ENCODE measurements at regions not wholly inside any gene's neighbourhood (a gene's known extent, or its start where the extent isn't known, plus 50 kb on each side); places are given as distances from the start of the nearest gene placed in this dataset.

GRCh38 chr9:12414514-12414913, 278.7 kb upstream of the TYRP1 start:
- Histone ChIP-seq H3K9me3 (ENCODE audit: low read depth, low read length, poor library complexity, severe bottlenecking) (no peaks in the 10 kb centered on the region), H3K27ac (ENCODE audit: low read depth, low read length, poor library complexity, severe bottlenecking) (no peak overlapping the region), H3K4me3 (ENCODE audit: low read depth, low read length, poor library complexity, severe bottlenecking) (no peak overlapping the region), H3K27me3 (replicated peaks; ENCODE audit: insufficient read depth, low read depth, low read length, poor library complexity) (no peaks in the 10 kb centered on the region), H3K36me3 (ENCODE audit: insufficient read depth, low read length, poor library complexity, severe bottlenecking) (no peaks in the 10 kb centered on the region), H3K4me1 (ENCODE audit: insufficient read depth, low read length, poor library complexity, severe bottlenecking) (no peaks in the 10 kb centered on the region)
- no peak for DNase-seq (ENCODE audit: low spot score)
- BruUV-seq (replicated peaks): no TSS peak
- TF ChIP-seq EZH2 (IDR thresholded peaks at IDR 0.05; ENCODE audit: borderline replicate concordance, low read depth, low read length, poor library complexity, severe bottlenecking): no peak
- TF ChIP-seq, protein P1, sequence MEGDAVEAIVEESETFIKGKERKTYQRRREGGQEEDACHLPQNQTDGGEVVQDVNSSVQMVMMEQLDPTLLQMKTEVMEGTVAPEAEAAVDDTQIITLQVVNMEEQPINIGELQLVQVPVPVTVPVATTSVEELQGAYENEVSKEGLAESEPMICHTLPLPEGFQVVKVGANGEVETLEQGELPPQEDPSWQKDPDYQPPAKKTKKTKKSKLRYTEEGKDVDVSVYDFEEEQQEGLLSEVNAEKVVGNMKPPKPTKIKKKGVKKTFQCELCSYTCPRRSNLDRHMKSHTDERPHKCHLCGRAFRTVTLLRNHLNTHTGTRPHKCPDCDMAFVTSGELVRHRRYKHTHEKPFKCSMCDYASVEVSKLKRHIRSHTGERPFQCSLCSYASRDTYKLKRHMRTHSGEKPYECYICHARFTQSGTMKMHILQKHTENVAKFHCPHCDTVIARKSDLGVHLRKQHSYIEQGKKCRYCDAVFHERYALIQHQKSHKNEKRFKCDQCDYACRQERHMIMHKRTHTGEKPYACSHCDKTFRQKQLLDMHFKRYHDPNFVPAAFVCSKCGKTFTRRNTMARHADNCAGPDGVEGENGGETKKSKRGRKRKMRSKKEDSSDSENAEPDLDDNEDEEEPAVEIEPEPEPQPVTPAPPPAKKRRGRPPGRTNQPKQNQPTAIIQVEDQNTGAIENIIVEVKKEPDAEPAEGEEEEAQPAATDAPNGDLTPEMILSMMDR (conservative IDR thresholded peaks at IDR 0.05; ENCODE audit: low read depth, low read length): no peak
- POLR2A ChIA-PET (ENCODE audit: low non-redundant PET): no interaction called here
- CTCF ChIA-PET: no interaction called here
- intact Hi-C loops (cut with micrococcal nuclease; ENCODE audit: unreplicated experiment): no loop called here

DNA sequence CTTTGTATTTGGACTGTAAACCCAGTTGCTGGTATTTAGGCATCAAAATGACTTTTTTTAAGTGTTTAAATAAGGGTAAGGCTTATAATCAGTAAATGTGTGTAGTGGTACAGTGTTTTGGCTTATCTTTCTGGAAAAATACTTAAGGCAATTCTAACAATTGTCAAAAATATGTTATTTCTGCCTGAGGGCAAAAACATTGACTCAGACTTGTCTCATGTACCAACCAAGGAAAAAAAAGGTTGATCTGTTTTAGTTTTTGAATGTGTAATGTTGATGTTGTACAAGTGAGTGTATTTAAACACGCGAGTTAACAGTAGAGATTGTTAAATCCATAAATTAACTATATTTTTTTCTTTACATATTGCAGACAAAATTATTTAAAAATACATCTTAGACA, 277.8 kb upstream of the TYRP1 start:
- H3K36me3 ChIP-seq (ENCODE audit: insufficient read depth, low read length, poor library complexity, severe bottlenecking): no peaks in the 10 kb centered on the region
- H3K4me1 ChIP-seq (ENCODE audit: insufficient read depth, low read length, poor library complexity, severe bottlenecking): no peaks in the 10 kb centered on the region
- no peak overlapping the region for H3K4me3 ChIP-seq (ENCODE audit: low read depth, low read length, poor library complexity, severe bottlenecking)
- TF ChIP-seq, protein P1 (conservative IDR thresholded peaks at IDR 0.05; ENCODE audit: low read depth, low read length): no peak
- no peak for TF ChIP-seq EZH2 (IDR thresholded peaks at IDR 0.05; ENCODE audit: borderline replicate concordance, low read depth, low read length, poor library complexity, severe bottlenecking)
- no peaks in the 10 kb centered on the region for H3K27me3 ChIP-seq (replicated peaks; ENCODE audit: insufficient read depth, low read depth, low read length, poor library complexity)
- no TSS peak for BruUV-seq (replicated peaks)
- H3K9me3 ChIP-seq (ENCODE audit: low read depth, low read length, poor library complexity, severe bottlenecking): no peaks in the 10 kb centered on the region
- CTCF ChIA-PET: no interaction called here
- POLR2A ChIA-PET (ENCODE audit: low non-redundant PET): no interaction called here
- H3K27ac ChIP-seq (ENCODE audit: low read depth, low read length, poor library complexity, severe bottlenecking): no peak overlapping the region
- no peak for DNase-seq (ENCODE audit: low spot score)
- intact Hi-C loops (cut with micrococcal nuclease; ENCODE audit: unreplicated experiment): no loop called here

DNA sequence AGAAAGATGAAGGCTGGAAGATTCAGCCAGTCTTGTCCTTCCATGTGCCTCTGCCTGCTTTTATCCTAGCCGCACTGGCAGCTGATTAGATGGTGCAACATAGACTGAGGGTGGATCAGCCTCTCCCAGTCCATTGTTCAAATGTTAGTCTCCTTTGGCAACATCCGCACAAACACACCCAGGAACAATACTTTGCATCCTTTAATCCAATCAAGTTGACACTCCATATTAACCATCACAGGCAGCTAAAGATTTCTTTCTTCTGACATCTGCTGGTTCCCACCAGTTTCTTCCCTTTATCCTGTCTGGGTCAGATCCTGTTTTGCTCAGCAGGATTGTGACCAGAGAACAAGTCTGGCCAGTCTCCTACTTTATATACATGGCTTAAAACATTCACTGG, 276.5 kb upstream of the TYRP1 start:
- Histone ChIP-seq H3K4me1 (ENCODE audit: insufficient read depth, low read length, poor library complexity, severe bottlenecking) (no peaks in the 10 kb centered on the region), H3K9me3 (ENCODE audit: low read depth, low read length, poor library complexity, severe bottlenecking) (no peaks in the 10 kb centered on the region), H3K27me3 (replicated peaks; ENCODE audit: insufficient read depth, low read depth, low read length, poor library complexity) (no peaks in the 10 kb centered on the region), H3K27ac (ENCODE audit: low read depth, low read length, poor library complexity, severe bottlenecking) (no peak overlapping the region), H3K4me3 (ENCODE audit: low read depth, low read length, poor library complexity, severe bottlenecking) (no peak overlapping the region), H3K36me3 (ENCODE audit: insufficient read depth, low read length, poor library complexity, severe bottlenecking) (no peaks in the 10 kb centered on the region)
- intact Hi-C loops (cut with micrococcal nuclease; ENCODE audit: unreplicated experiment): no loop called here
- peak; percentile 3 for DNase-seq (ENCODE audit: low spot score)
- TF ChIP-seq, protein P1 (conservative IDR thresholded peaks at IDR 0.05; ENCODE audit: low read depth, low read length): no peak
- no peak for TF ChIP-seq EZH2 (IDR thresholded peaks at IDR 0.05; ENCODE audit: borderline replicate concordance, low read depth, low read length, poor library complexity, severe bottlenecking)
- BruUV-seq (replicated peaks): no TSS peak
- ChIA-PET POLR2A (ENCODE audit: low non-redundant PET) (no interaction called here), CTCF (no interaction called here)
